Activated naive CD8-positive, alpha-beta T cell treated with anti-CD3 and anti-CD28 coated beads, Interleukin-2, amount 10 ng/mL, durations not matched to agents 7 days and 5 days (primary cell): ENCODE measurements at regions not wholly inside any gene's neighbourhood (a gene's known extent, or its start where the extent isn't known, plus 50 kb on each side); places are given as distances from the start of the nearest gene placed in this dataset.

ENCODE experiments used
- ATAC-seq: fragments of 150-1000 bp; cut with Tn5 transposase; one replicate; pipeline ENCODE4 v1.10.0; 2021; ENCODE audit warnings: low read depth, moderate library complexity
- POLR2A ChIA-PET: fragments of 350-600 bp; sonication (Branson Sonifier 250); formaldehyde crosslinking; loops from one replicate; lab custom pipeline; 2021; ENCODE audit warnings: antibody characterized with exemption; lab: Charles Lee
- DNase-seq: peaks from one replicate; pipeline ENCODE4 v3.0.0; 2021
- H3K27ac Mint-ChIP-seq: one replicate; pipeline ENCODE4 v1.8.0; 2022; ENCODE audit warnings: mild to moderate bottlenecking, mixed read lengths
- H3K27me3 Mint-ChIP-seq: one replicate; pipeline ENCODE4 v1.8.0; 2022; ENCODE audit warnings: mild to moderate bottlenecking, moderate library complexity, mixed read lengths
- H3K36me3 Mint-ChIP-seq: one replicate; pipeline ENCODE4 v1.8.0; 2021; ENCODE audit warnings: mild to moderate bottlenecking, mixed read lengths
- H3K4me1 Mint-ChIP-seq: one replicate; pipeline ENCODE4 v1.8.0; 2021; ENCODE audit warnings: mixed read lengths
- H3K4me3 Mint-ChIP-seq: one replicate; pipeline ENCODE4 v1.8.0; 2022; ENCODE audit warnings: mild to moderate bottlenecking, moderate library complexity, mixed read lengths
- H3K9me3 Mint-ChIP-seq: one replicate; pipeline ENCODE4 v1.8.0; 2021; ENCODE audit warnings: mixed read lengths

DNA sequence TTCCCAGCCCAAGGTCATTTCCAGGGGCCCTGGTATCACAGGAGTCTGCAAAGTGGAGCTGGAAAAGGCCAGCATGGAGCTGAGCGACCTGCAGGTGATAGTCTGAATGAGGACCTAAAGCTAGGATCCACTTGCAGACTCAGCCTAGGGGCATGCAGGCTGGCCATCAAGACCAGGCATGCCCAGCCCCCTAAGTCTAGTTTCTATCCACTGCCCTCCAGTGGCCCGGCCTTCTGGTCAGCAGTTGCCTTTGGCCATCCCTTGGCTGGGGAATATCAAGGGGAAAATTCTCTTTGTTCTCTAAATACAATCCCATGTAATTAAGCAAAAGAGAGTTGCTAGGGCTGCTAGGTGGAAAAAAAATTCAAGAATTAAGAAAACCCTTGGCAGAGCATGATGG, 96.3 kb upstream of the LHX5 start:
- H3K36me3 Mint-ChIP-seq, result no peaks in the 10 kb centered on the region
- ATAC-seq, result no peak
- POLR2A ChIA-PET, result no interaction called here
- peaks cover 5% of the 10 kb centered on the region for H3K27me3 Mint-ChIP-seq
- H3K4me3 Mint-ChIP-seq, result no peak overlapping the region
- no peaks in the 10 kb centered on the region for H3K4me1 Mint-ChIP-seq
- H3K27ac Mint-ChIP-seq, result no peak overlapping the region
- no peak for DNase-seq
- H3K9me3 Mint-ChIP-seq, result peaks cover 2% of the 10 kb centered on the region

DNA sequence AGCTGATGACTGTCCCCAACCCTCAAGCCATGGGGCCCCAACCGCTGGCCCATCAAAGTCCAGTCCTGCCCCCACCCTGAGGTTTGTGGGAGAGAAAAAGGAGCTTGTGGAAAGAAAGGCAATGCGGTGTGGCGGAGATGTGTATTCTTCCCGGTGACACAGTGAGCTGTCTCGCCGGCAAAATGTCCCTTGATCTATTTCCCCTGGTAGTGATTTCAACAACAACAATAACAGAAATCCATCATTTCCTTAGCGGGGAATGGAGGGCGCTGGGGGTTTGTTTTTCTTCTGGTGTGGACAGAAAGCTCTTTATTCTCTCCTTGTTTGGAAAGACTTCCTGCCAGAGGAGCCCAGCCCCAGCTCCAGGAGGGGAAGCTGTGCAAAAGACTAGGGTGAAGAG, 93.7 kb upstream of the LHX5 start:
- no peak overlapping the region for H3K27ac Mint-ChIP-seq
- DNase-seq, result no peak

DNA sequence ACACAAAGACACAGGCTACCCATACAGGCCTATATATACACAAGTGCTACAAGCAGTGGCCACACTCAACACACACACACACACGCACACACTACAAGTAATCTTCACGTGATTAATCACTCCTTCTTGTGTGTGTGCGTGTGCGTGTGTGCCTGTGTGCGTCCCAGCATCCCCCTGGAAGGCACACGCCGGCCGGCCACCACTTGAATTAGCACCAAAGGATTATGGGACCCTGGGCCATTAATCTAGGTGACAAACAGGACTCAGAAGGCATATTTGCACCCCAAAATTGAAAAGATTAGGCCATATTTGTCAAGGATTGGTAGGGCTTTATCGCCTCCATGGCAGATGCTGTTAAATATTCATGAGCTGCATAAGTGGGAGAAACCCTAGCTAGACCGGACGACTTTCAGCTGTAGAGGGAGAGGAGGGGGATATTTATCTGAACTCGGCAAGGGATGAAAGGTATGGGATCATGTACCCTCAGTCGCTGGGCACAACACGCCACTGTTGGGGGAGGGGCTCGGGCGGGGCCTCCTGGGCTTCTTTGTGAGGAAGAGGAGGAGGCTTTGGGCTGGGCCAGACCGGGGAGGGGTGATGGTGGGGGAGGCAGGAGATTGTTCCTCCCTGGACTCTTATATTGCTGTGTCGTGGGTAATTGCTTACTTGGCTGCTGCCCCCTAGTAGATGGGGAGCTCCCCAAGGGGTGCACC, 89.6 kb upstream of the LHX5 start:
- H3K27me3 Mint-ChIP-seq, result peaks cover 5% of the 10 kb centered on the region
- no peak overlapping the region for H3K4me3 Mint-ChIP-seq
- POLR2A ChIA-PET, result no interaction called here
- DNase-seq (no peak), ATAC-seq (no peak)
- no peaks in the 10 kb centered on the region for H3K36me3 Mint-ChIP-seq
- H3K9me3 Mint-ChIP-seq, result peaks cover 2% of the 10 kb centered on the region
- no peaks in the 10 kb centered on the region for H3K4me1 Mint-ChIP-seq
- H3K27ac Mint-ChIP-seq, result no peak overlapping the region

More for the DNA sequence above, 93.7 kb upstream of the LHX5 start:
- H3K4me1 Mint-ChIP-seq, result no peaks in the 10 kb centered on the region
- no peak overlapping the region for H3K4me3 Mint-ChIP-seq
- no peaks in the 10 kb centered on the region for H3K36me3 Mint-ChIP-seq
- POLR2A ChIA-PET, result no interaction called here
- peaks cover 5% of the 10 kb centered on the region for H3K27me3 Mint-ChIP-seq
- peaks cover 2% of the 10 kb centered on the region for H3K9me3 Mint-ChIP-seq
- no peak for ATAC-seq

DNA sequence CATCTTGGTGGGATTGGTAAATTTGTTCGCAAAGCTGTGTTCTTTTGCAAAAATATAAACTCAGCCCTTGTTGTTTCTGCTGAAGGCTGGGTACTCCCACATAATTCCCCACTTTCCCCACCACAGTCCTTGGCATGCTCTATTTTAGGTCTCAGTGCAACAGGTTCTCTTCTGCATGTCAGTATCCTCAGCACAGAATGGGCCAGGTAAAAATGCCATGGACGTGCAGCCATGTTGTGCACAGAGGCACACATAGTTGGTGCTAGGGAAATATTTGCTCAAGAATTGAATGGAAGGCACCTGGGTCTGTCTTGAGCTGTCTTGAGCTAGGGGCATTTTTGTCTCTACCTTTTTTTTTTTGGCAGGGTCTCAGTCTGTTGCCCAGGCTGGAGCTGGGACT, 87.8 kb upstream of the LHX5 start:
- Mint-ChIP-seq H3K27ac (no peak overlapping the region), H3K27me3 (no peaks in the 10 kb centered on the region), H3K4me3 (no peak overlapping the region), H3K4me1 (no peaks in the 10 kb centered on the region), H3K36me3 (no peaks in the 10 kb centered on the region), H3K9me3 (peaks cover 2% of the 10 kb centered on the region)
- POLR2A ChIA-PET, result no interaction called here
- no peak for ATAC-seq
- DNase-seq, result no peak

DNA sequence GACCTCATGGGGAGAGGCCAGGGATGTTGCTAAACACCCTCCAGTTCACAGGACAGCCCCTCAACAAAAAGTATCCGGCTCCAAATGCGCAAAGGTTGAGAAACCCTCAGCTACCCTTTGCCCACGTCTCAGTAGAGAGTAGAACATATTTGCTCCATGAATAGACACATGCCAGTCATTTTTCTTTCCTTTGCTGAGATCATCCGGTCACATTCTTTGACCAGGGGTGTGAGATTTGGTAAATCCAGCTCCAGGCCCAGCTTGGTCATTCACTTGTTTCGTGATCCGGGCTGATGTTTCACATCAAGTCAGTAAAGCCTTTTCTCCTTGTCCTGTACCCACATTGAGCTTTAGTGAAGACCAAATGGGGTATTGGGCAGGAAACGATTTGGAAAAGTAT, 83.6 kb upstream of the LHX5 start:
- POLR2A ChIA-PET, result no interaction called here
- H3K4me3 Mint-ChIP-seq, result no peak overlapping the region
- peaks cover 1% of the 10 kb centered on the region for H3K9me3 Mint-ChIP-seq
- H3K27ac Mint-ChIP-seq, result no peak overlapping the region
- H3K36me3 Mint-ChIP-seq, result no peaks in the 10 kb centered on the region
- DNase-seq (no peak), ATAC-seq (no peak)
- H3K4me1 Mint-ChIP-seq, result no peaks in the 10 kb centered on the region
- no peaks in the 10 kb centered on the region for H3K27me3 Mint-ChIP-seq

DNA sequence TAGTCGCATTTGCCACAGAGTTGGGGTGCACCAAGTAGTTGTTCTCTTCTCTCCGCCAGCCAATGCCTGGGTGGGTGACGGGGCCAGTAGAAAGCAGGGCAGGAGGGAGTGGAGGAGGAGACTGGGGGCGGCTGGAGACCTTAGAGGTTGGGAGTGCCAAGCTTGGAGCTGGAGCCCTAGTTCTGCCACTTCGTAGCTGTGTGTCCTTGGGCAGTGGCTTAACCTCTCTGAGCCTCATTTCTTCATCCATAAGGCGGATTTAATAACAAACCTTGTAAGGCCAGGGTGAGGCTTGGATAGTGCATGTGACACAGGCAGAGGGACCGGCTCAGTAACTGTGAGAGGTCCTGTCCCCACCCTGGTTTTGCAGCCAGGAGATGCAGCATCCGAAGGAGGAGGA, 81.1 kb upstream of the LHX5 start:
- Mint-ChIP-seq H3K9me3 (peaks cover 4% of the 10 kb centered on the region), H3K27ac (no peak overlapping the region), H3K4me3 (no peak overlapping the region), H3K36me3 (no peaks in the 10 kb centered on the region), H3K4me1 (no peaks in the 10 kb centered on the region), H3K27me3 (no peaks in the 10 kb centered on the region)
- ATAC-seq (no peak), DNase-seq (no peak)
- POLR2A ChIA-PET, result no interaction called here

DNA sequence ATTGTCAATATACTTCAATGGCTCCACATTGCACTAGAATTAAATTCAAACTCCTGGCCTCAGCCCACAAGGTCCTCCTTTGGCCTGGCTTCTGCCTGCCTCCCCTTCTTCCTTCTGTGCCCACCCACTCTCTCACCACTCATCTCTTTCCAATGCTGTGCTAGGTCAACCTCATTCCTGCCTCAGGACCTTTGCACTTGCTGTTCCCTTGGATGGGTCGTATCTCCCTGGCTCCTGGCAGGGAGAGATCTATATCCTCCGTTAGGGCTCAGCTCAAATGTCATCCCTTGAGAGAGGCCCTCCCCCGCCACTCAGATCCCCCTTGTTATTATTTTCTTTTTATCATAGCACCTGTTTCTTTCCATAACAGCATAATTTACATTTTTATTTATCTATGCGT, 79.9 kb upstream of the LHX5 start:
- Mint-ChIP-seq H3K36me3 (no peaks in the 10 kb centered on the region), H3K4me1 (no peaks in the 10 kb centered on the region), H3K9me3 (peaks cover 4% of the 10 kb centered on the region), H3K4me3 (no peak overlapping the region), H3K27me3 (no peaks in the 10 kb centered on the region), H3K27ac (no peak overlapping the region)
- ATAC-seq (no peak), DNase-seq (no peak)
- POLR2A ChIA-PET, result no interaction called here

DNA sequence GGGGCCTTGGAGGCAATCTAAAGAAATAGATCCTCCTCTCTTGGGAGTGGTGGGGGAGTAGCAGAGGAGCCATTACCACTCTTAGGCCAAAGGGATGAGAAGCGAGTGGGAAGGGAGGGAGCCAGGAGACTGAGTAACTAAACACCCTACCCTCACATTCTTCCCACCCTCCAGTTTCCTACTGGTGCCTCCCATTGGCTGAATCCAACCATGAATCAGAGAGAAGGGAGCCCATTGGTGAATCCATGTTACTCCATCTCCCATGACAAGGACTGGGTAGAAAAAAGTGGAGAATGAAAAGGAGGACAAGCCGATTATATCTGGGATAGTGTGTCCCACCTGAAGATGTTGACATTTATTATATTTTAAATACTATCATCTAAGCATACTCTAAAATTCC, 76.8 kb upstream of the LHX5 start:
- Mint-ChIP-seq H3K27me3 (no peaks in the 10 kb centered on the region), H3K4me1 (no peaks in the 10 kb centered on the region), H3K27ac (no peak overlapping the region), H3K36me3 (no peaks in the 10 kb centered on the region), H3K9me3 (peaks cover 4% of the 10 kb centered on the region), H3K4me3 (no peak overlapping the region)
- ATAC-seq (no peak), DNase-seq (no peak)
- POLR2A ChIA-PET, result no interaction called here

DNA sequence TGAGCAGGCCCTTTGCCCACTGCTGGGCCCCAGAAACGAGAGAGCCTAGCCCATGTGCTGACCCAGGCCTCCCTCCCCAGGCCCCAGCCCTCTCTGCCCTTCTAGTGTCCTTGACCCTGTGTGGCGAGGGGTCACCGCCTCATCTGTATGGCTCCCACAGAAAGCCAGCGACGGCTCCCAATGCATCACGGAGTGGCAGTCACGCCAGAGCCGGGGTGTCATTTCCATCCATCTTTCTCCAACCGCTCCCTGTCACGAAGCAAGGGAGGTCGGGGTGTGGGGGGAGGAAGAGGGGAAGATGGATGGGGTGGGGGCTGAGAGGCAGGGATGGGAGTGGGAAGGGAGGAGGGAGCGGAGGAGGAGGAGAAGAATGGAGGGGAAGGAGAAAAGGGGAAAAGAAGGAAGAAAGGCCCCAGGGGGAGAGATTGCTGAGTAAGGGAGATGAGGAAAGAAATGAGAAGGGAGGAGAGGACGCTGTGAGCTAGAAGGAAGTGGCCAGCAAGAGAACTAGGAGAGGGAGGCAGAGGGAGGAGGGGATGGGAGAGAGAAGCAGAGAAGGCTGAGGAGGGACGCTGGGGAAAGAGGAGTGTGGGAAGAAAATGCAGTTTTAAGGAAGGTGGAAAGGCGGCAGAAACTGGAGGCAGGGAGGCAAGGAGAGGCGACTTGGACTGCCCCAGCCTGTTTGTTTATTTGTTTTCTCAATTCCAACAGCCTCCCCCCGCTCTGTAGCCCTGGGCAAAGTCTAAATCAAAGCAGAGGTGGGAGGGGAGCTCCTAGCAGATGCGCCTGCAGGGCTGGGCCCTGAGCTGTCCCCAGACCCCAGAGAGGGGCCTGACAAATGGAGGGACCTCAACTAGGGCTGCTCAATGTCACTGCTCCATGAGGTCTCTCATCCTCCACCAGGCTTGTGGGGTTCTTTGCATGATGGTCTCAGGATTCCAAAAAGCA, 75.5 kb upstream of the LHX5 start:
- no peaks in the 10 kb centered on the region for H3K4me1 Mint-ChIP-seq
- ATAC-seq (no peak), DNase-seq (no peak)
- POLR2A ChIA-PET, result no interaction called here
- no peaks in the 10 kb centered on the region for H3K36me3 Mint-ChIP-seq
- no peaks in the 10 kb centered on the region for H3K27me3 Mint-ChIP-seq
- peaks cover 4% of the 10 kb centered on the region for H3K9me3 Mint-ChIP-seq
- no peak overlapping the region for H3K4me3 Mint-ChIP-seq
- H3K27ac Mint-ChIP-seq, result no peak overlapping the region

DNA sequence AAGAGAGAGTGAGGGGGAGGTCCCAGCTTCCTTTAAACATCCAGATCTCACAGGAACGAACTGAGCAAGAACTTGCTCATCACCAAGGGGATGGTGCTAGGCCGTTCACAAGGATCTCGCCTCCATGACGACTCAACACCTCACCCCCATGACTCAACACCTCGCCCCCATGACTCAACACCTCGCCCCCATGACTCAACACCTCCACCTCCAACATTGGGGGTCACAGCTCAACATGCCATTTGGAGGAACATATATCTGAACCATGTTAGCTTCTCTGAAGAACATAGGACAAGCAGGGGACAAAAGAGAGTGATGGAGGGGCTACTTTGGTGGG, 66.0 kb upstream of the LHX5 start:
- Mint-ChIP-seq H3K36me3 (no peaks in the 10 kb centered on the region), H3K4me3 (no peak overlapping the region), H3K4me1 (no peaks in the 10 kb centered on the region), H3K27me3 (no peaks in the 10 kb centered on the region), H3K9me3 (peaks cover 9% of the 10 kb centered on the region), H3K27ac (no peak overlapping the region)
- POLR2A ChIA-PET, result no interaction called here
- DNase-seq (no peak), ATAC-seq (no peak)

DNA sequence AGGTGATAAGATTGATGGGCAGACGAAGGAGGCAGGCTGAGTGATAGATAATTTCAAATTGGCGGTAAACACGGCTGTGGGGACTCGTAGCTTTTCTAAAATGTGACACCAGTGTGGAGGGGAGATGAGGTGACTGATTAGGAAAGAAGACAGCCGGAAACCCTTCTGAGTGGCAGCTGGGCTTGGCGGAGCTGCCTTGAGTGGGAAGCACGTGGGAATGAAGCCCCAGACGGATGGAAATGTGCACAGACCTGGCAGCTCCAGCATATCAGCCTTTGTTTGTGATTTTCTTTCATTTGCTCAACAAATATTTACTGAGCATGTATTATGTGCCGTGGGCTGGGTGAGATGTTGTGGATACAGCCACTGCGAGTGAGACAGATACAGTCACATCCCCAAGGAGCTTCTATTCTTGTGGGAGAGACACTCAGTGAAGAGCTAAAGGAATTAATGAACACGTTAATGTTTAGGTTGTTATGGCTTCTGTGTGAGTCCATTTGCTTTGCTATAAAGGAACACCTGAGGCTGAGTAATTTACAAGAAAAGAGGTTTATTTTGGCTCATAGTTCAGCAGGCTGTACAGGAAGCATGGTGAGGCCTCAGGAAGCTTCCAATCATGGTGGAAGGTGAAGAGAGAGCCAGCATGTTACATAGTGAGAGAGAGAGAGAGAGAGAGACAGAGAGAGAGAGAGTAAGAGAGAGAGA, 65.5 kb upstream of the LHX5 start:
- POLR2A ChIA-PET, result no interaction called here
- no peak for DNase-seq
- peaks cover 9% of the 10 kb centered on the region for H3K9me3 Mint-ChIP-seq
- no peak for ATAC-seq
- no peaks in the 10 kb centered on the region for H3K4me1 Mint-ChIP-seq
- H3K27me3 Mint-ChIP-seq, result no peaks in the 10 kb centered on the region
- no peak overlapping the region for H3K27ac Mint-ChIP-seq
- no peaks in the 10 kb centered on the region for H3K36me3 Mint-ChIP-seq
- no peak overlapping the region for H3K4me3 Mint-ChIP-seq

DNA sequence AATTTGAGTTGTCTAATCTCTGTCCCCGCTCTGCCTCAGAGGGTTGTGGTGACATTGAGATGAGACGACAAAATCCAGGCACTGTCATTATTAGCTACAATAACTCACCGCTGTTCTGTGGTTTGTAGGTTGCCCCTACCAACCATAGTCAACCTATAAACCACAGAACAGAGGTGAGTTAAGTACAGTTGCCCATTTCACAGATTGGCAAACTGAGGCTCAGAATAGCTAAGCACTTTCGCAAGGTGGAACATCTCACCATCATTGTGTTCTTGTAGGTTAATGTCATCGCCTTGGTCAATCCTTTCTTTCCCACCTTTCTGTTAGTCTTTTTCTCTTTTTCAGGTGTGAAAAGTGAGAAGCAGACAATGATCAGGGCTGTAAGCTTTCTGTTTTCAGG, 63.4 kb upstream of the LHX5 start:
- Mint-ChIP-seq H3K9me3 (peaks cover 9% of the 10 kb centered on the region), H3K27ac (no peak overlapping the region), H3K4me1 (no peaks in the 10 kb centered on the region), H3K4me3 (no peak overlapping the region), H3K36me3 (no peaks in the 10 kb centered on the region), H3K27me3 (no peaks in the 10 kb centered on the region)
- no peak for DNase-seq
- POLR2A ChIA-PET, result no interaction called here
- ATAC-seq, result no peak

DNA sequence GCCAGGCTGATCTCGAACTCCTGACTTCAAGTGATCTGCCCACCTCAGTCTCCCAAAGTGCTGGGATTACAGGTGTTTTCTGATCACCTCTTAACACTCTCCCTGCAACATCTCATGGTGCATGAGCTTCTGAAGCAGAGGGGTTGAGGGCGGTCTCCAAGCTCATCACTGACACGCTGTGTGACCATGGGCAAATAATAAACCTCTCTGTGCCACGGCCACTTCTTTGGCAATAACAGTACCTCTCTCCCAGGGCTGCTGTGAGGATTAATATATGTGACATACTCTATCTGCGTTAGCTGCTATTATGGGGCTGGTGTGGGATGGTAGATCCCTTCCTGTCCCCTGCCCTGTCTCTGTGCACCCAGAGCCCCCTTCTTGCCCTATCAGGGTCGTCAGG, 62.9 kb upstream of the LHX5 start:
- Mint-ChIP-seq H3K9me3 (peaks cover 9% of the 10 kb centered on the region), H3K4me3 (no peak overlapping the region), H3K27me3 (no peaks in the 10 kb centered on the region)

More for the DNA sequence above, 62.9 kb upstream of the LHX5 start:
- Mint-ChIP-seq H3K27ac (no peak overlapping the region), H3K4me1 (no peaks in the 10 kb centered on the region), H3K36me3 (no peaks in the 10 kb centered on the region)
- POLR2A ChIA-PET, result no interaction called here
- DNase-seq, result no peak
- no peak for ATAC-seq
